Left renal cortex interstitium (tissue), 4 donors: ENCODE measurements at regions not wholly inside any gene's neighbourhood (a gene's known extent, or its start where the extent isn't known, plus 50 kb on each side); places are given as distances from the start of the nearest gene placed in this dataset.
"Not testable (repeated sequence)": the region's sequence is repeated elsewhere in the genome, so short reads cannot be mapped to it uniquely, and the experiment has no call there.

Experiments used
- DNase-seq, 4 donors: peaks; one replicate each; pipeline ENCODE4 v3.0.0-alpha.2; 2013; ENCODE audit warnings: low read depth in 4 of 4, low spot score in 2 of 4, missing footprints in 1 of 4

GRCh38 chr2:22153931-22154613 lies 1030.3 kb downstream of the TDRD15 start:
- DNase-seq, result no peak

GRCh38 chr2:22156661-22157060 lies 1032.9 kb downstream of the TDRD15 start:
- not testable (repeated sequence) for DNase-seq

- DNase-seq, result no peak
Observed at GRCh38 chr2:22167256-22167655, 1043.5 kb downstream of the TDRD15 start.

DNA sequence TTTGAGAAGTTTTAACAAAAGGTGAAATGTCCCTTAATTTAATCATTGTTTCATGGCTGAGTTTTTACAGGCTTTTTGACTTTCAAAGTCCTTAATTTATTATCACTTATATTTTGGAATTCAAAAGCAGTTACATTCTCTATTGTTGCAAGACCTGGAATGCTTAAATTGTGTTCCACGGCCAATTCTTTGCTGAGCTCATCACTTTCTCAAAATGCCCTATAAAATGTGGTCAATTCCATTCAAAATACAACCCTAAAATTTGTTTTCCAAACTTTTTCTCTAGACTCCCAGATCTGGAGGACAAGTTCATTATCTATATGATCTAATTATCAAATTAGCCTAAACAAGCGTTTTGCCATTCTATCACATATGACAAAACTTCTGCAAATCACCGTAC lies 1051.2 kb downstream of the TDRD15 start:
- DNase-seq, result no peak

DNA sequence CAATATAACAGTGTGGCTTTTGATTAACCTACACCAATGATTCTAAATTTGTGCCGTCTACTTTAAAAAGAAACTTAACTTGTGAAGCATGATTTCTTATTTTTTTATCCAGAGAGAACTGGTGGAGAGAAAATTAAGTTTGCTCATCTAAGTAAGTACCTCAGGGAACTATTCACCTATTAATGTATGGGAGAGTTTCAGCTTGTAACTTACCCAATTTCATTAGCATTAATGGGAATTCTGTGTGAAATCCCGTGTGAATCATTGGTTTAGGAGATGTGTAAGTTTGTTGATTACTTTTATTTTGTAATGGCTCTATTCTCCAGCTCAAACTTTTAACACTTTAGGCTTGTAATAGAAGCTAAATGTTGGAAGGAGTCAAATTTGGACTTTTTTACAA lies 1061.5 kb downstream of the TDRD15 start:
- no peak for DNase-seq

DNA sequence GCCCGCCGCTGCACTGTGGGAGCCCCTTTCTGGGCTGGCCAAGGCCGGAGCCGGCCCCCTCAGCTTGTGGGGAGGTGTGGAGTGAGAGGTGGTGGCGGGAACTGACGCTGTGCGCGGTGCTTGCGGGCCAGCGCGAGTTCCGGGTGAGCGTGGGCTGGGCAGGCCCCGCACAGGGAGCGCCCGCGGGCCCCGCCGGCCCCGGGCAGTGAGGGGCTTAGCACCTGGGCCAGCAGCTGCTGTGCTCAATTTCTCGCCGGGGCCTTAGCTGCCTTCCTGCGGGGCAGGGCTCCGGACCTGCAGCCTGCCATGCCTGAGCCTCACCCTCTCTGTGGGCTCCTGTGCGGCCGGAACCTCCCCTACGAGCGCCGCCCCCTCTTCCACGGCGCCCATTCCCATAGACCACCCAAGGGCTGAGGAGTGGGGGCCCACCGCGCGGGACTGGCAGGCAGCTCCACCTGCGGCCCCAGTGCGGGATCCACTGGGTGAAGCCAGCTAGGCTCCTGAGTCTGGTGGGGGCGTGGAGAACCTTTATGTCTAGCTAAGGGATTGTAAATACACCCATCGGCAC lies 1062.6 kb downstream of the TDRD15 start:
- not testable (repeated sequence) for DNase-seq

DNA sequence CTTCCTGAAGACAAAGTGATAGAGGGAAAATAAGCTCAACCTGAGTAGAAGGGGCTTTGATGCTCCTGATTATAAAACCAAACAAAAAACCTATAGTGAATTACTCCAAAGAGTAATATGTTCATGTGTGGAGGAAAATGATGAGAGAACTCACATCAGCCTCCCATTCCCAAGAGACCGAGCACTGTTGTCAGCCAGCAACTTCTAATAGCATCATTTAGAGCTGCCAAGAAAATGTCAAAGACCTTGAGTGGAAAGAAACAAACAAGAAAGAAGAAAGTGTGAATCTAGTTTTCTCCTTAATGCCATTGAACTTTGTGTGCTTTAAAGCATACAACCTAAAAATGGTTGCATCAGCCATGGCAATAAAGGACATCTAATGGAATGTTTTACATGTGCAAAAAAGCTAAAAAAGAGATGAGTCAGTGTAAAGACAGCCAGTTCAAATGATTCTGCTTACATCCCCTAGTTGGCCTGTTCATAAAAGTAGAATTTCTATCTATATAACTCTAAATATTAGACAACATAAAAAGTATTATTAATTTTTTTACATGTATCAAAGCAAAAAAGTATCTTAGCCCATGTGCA lies 1066.2 kb downstream of the TDRD15 start:
- no peak for DNase-seq

- no peak for DNase-seq
Observed at GRCh38 chr2:22194218-22194617, 1070.5 kb downstream of the TDRD15 start.

DNA sequence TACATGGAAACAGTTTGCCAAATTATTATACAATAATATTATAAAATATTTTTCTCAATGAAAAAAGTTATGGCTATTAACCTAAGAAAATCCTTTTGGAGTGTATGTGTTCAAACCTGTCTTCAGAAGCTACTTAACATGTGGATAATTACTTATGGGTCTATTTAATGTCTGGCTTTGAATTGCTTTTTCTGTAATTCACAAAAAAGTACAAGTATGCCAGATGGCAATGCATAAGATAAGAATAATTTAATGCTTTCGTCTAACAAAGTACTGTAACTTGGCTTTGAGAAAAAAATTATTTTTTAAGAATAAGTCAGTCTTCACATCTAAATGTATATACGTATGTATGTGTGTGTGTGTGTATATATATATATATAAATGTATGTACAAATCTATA lies 1073.0 kb downstream of the TDRD15 start:
- DNase-seq, result no peak

- no peak for DNase-seq
Observed at GRCh38 chr2:22198381-22199283, 1074.9 kb downstream of the TDRD15 start.

DNA sequence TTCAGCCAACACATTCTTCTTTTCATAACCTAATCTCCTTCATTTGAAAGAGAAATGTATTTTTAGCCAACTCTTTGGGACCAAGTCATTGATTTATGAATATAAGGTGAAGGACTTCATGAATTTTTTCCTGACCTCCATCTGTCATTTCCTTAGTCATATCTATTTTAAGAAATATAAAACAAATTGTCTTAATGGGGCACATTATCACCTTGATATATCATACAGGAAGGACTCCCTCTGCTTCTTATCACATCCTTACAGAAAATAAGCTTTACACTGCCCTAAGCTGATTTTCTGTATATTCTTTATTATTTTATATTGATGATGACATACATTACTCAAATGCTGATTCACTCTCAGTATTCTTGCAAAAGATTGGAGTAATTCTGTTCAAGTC lies 1076.2 kb downstream of the TDRD15 start:
- no peak for DNase-seq

GRCh38 chr2:22209545-22209944 lies 1085.8 kb downstream of the TDRD15 start:
- no peak for DNase-seq

GRCh38 chr2:22213237-22213636 lies 1089.5 kb downstream of the TDRD15 start:
- no peak for DNase-seq

GRCh38 chr2:22215517-22215916 lies 1091.7 kb downstream of the TDRD15 start:
- no peak for DNase-seq

DNA sequence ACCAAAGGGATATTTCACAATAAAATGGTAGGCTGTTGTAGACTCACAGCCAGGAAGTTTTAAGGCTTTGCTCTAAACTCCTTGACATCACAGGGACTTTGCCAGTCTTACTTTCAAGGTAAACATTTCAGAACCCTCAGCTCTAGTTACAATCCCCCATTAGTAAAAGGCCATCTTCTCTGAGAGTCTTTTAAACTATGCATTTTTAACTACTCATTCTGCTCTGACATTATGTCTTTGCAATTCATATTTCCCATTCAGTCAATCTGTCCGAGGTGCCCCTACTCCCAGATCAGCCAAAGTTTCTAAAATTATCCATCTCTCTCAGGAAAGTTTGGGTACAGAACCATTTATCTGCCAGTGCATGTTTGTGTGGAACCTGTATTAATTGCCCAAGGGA lies 1094.1 kb downstream of the TDRD15 start:
- peak in 2 of 4 donors; percentile 31 to 65 for DNase-seq

DNA sequence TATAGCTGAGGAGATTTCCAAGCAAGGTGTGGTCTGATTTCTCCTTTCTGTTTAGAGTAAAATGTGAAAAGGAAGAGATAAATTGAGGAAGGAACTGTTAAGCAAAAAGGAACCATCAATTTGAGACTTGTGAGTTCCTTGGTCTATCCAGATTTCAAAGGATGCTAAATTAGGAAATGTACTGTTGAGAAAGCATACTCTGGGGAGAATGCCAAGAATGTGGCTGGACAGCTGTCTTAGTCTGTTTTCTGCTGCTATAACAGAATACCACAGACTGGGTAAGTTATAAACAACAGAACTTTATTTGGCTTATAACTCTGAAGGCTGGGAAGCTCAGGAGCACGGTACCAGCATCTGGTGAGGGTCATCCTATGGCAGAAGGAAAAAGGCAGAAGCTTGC lies 1097.2 kb downstream of the TDRD15 start:
- DNase-seq, result no peak

- no peak for DNase-seq
Observed at GRCh38 chr2:22238967-22239366, 1115.2 kb downstream of the TDRD15 start.

GRCh38 chr2:22247466-22247865 lies 1123.7 kb downstream of the TDRD15 start:
- DNase-seq, result no peak

GRCh38 chr2:22248851-22249250 lies 1125.1 kb downstream of the TDRD15 start:
- DNase-seq, result no peak

DNA sequence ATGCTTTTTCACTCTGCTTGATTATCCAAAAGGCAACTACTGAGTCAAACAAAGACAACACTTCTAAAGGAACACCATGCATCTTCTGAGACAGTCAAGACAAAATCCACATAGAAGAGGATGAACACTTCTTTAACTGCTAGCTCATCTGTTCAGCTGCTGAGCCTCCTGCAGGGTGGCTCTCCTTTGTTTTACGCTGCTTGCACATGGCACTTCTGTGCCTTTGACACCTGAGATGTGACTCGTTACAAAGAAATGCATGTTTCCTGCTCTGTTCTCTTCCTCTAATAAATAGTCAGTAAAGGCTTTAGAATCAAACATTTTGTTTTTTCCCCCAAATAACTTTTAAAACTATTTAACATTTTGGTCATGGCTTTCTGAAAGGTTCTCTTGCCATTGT lies 1129.4 kb downstream of the TDRD15 start:
- DNase-seq, result no peak

- DNase-seq, result no peak
Observed at GRCh38 chr2:22261165-22261564, 1123.8 kb upstream of the KLHL29 start.
